PC-9 (cell line): ENCODE measurements at regions not wholly inside any gene's neighbourhood (a gene's known extent, or its start where the extent isn't known, plus 50 kb on each side); places are given as distances from the start of the nearest gene placed in this dataset.

ENCODE experiments used
- BruUV-seq: library from RNA; stranded (reverse); fragments of 400-500 nt; replicated peaks from 2 replicates; lab custom pipeline; 2021; lab: Mats Ljungman, UMichigan
- CTCF ChIA-PET: fragments of 300-600 bp; sonication (Branson Sonifier 250); formaldehyde crosslinking; loops from one replicate; lab custom pipeline; 2022; ENCODE audit warnings: antibody characterized with exemption; lab: Charles Lee
- POLR2A ChIA-PET: fragments of 300-600 bp; sonication (Branson Sonifier 250); formaldehyde crosslinking; loops from one replicate; lab custom pipeline; 2022; ENCODE audit warnings: antibody characterized with exemption; ENCODE audit not compliant: unreplicated experiment; lab: Charles Lee
- DNase-seq, 2 experiments: peaks; one replicate each; pipeline versions ENCODE4 v3.0.0 to v3.0.0-alpha.2; 2015 to 2022; ENCODE audit warnings: mixed read lengths in 1 of 2
- H2AFZ ChIP-seq: fragments of 200-600 bp; sonication (generic); 2 replicates; pipeline ENCODE4 v1.8.1; 2017; ENCODE audit warnings: antibody characterized with exemption
- H3F3A ChIP-seq: fragments of 200-600 bp; sonication (generic); 2 replicates; pipeline ENCODE4 v1.8.1; 2017; ENCODE audit warnings: antibody characterized with exemption, mild to moderate bottlenecking, low read depth; ENCODE audit not compliant: insufficient read depth
- H3K27ac ChIP-seq: fragments of 200-600 bp; sonication (generic); 2 replicates; pipeline ENCODE4 v1.6.1; 2016; ENCODE audit warnings: mixed run types
- H3K27me3 ChIP-seq: fragments of 200-600 bp; sonication (generic); 2 replicates; pipeline ENCODE4 v1.6.1; 2016; ENCODE audit warnings: low read depth, mixed run types; ENCODE audit not compliant: insufficient read depth
- H3K36me3 ChIP-seq: fragments of 200-600 bp; sonication (generic); 2 replicates; pipeline ENCODE4 v1.6.1; 2016; ENCODE audit warnings: low read depth, mixed run types
- H3K4me1 ChIP-seq: fragments of 200-600 bp; sonication (generic); replicated peaks from 2 replicates; pipeline ENCODE4 v1.6.1; 2016; ENCODE audit warnings: mixed run types; ENCODE audit not compliant: insufficient read depth
- H3K4me2 ChIP-seq: fragments of 200-600 bp; sonication (generic); 2 replicates; pipeline ENCODE4 v1.6.1; 2017; ENCODE audit warnings: mixed run types
- H3K4me3 ChIP-seq: fragments of 200-600 bp; sonication (generic); 2 replicates; pipeline ENCODE4 v1.6.1; 2016; ENCODE audit warnings: mixed run types
- H3K79me2 ChIP-seq: fragments of 200-600 bp; sonication (generic); 2 replicates; pipeline ENCODE4 v1.6.1; 2017; ENCODE audit warnings: low read depth, mixed run types
- H3K9me2 ChIP-seq: fragments of 200-600 bp; sonication (generic); 2 replicates; pipeline ENCODE4 v1.8.1; 2017; ENCODE audit warnings: mild to moderate bottlenecking; ENCODE audit not compliant: insufficient read depth
- H3K9me3 ChIP-seq: fragments of 200-600 bp; sonication (generic); 2 replicates; pipeline ENCODE4 v1.8.1; 2016; ENCODE audit warnings: low read depth; ENCODE audit not compliant: insufficient read depth
- H4K20me1 ChIP-seq: fragments of 200-600 bp; sonication (generic); 2 replicates; pipeline ENCODE4 v1.8.1; 2017; ENCODE audit not compliant: insufficient read depth
- EZH2 ChIP-seq: fragments of 200-600 bp; sonication (generic); IDR thresholded peaks from 2 replicates; pipeline ENCODE4 v1.8.0; 2017; ENCODE audit warnings: antibody characterized with exemption, low read depth
- intact Hi-C: fragments of 100-400 bp; cut with micrococcal nuclease; formaldehyde crosslinking; loops from one replicate; pipeline ENCODE4 v1.10.0; 2022; ENCODE audit not compliant: unreplicated experiment
- TF ChIP-seq, protein P1 (sequence below): fragments of 200-600 bp; sonication (generic); conservative IDR thresholded peaks from 2 replicates; pipeline ENCODE4 v1.6.1; 2017; ENCODE audit warnings: mixed run types, antibody characterized with exemption, mild to moderate bottlenecking, moderate library complexity

DNA sequence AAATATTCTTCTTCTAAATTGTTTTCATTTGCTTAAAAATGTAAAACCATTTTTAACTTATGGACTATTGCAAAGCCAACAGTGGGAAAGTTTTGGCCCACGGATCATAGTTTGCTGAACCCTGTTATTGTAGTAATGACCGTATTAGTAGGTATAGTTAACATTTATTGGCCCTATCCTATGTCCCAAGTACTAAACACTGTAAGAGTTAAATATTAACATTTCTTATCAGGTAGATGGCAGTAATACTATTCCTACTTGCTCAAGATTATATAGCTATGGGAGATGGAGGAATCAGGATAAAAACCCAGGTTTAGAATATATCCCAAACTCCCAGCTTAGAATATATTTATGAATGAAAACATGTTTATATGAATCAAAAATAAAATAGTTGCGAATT is 993.2 kb downstream of the SORCS3 start:
- Histone ChIP-seq H3K27ac (no peak overlapping the region), H4K20me1 (no peaks in the 10 kb centered on the region), H3K9me3 (no peaks in the 10 kb centered on the region), H3K79me2 (no peaks in the 10 kb centered on the region), H3K36me3 (no peaks in the 10 kb centered on the region), H3K4me1 (no peaks in the 10 kb centered on the region), H3K9me2 (no peaks in the 10 kb centered on the region), H3F3A (no peaks in the 10 kb centered on the region), H3K27me3 (no peaks in the 10 kb centered on the region), H3K4me3 (no peak overlapping the region), H3K4me2 (no peak overlapping the region), H2AFZ (no peak overlapping the region)
- intact Hi-C loops, result no loop called here
- TF ChIP-seq, protein P1, sequence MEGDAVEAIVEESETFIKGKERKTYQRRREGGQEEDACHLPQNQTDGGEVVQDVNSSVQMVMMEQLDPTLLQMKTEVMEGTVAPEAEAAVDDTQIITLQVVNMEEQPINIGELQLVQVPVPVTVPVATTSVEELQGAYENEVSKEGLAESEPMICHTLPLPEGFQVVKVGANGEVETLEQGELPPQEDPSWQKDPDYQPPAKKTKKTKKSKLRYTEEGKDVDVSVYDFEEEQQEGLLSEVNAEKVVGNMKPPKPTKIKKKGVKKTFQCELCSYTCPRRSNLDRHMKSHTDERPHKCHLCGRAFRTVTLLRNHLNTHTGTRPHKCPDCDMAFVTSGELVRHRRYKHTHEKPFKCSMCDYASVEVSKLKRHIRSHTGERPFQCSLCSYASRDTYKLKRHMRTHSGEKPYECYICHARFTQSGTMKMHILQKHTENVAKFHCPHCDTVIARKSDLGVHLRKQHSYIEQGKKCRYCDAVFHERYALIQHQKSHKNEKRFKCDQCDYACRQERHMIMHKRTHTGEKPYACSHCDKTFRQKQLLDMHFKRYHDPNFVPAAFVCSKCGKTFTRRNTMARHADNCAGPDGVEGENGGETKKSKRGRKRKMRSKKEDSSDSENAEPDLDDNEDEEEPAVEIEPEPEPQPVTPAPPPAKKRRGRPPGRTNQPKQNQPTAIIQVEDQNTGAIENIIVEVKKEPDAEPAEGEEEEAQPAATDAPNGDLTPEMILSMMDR, result no peak
- no peak for TF ChIP-seq EZH2
- ChIA-PET CTCF (no interaction called here), POLR2A (no interaction called here)
- no peak for DNase-seq
- no TSS peak for BruUV-seq

DNA sequence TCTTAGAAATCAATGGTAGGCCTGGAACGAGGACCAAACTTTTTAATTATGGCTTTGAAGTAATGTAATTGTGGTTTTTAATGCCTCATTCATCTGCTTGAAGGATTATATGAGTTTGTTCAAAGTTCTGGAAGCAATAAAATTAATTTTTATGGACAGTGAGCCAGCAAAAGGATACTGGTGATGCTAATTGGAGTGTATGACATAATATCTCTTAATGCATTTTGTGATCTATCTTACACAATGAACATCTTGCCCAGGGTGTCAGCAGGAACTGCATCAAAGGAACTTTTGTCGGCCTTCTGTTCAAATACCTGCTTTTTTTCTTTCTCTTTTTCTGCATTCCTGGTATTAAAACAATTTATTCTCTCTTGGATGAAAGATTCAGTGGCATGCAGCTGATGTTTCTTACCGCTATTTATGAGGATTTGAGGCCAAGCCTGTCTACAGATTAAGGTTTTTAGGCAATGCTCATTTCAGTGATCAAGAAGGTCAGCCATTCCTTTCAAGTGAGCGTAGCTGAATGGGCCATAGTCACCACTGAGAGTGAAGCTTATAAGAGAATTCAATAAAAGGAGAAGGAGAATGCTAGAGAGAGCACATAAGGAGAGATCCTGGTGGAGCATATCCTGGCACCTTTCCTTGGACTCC is 974.8 kb downstream of the SORCS3 start:
- intact Hi-C loops, result no loop called here
- POLR2A ChIA-PET, result no interaction called here

DNA sequence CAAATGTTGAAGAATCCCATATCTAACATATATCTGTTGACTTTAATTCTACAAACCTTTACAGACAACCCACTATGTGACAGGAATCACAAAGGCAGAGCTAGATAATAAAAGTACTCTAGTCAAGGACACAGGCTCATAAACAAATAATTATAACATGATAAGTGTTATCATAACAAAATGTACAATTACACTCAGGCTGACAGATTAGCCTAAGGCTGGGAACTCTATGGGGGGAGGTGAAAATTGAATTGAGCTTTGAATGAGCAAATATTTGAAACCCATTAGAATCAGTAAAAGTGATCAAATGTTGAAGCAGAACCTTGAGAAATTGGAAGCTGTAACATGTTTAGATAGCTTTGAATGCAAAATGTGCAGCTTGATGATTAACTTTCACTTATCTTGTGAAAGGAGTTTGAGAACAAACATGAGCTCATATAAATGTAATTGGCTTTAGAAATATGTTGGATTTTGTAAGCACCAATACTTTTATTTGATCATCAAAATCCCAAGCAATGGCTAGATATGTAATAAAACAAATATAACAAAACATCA is 970.2 kb downstream of the SORCS3 start:
- ChIA-PET POLR2A (no interaction called here), CTCF (no interaction called here)
- H3K27ac ChIP-seq, result no peak overlapping the region
- TF ChIP-seq, protein P1, result no peak
- TF ChIP-seq EZH2, result no peak
- no peaks in the 10 kb centered on the region for H3K79me2 ChIP-seq
- H3K27me3 ChIP-seq, result no peaks in the 10 kb centered on the region
- H3K4me1 ChIP-seq, result no peaks in the 10 kb centered on the region
- H3K36me3 ChIP-seq, result no peaks in the 10 kb centered on the region
- no peak for DNase-seq
- H3K9me2 ChIP-seq, result no peaks in the 10 kb centered on the region
- no peak overlapping the region for H2AFZ ChIP-seq
- BruUV-seq, result no TSS peak
- H4K20me1 ChIP-seq, result no peaks in the 10 kb centered on the region
- intact Hi-C loops, result no loop called here
- H3K4me3 ChIP-seq, result no peak overlapping the region
- H3K4me2 ChIP-seq, result no peak overlapping the region
- H3F3A ChIP-seq, result no peaks in the 10 kb centered on the region
- no peaks in the 10 kb centered on the region for H3K9me3 ChIP-seq

More for the DNA sequence above, 974.8 kb downstream of the SORCS3 start:
- H3F3A ChIP-seq, result no peaks in the 10 kb centered on the region
- H3K36me3 ChIP-seq, result no peaks in the 10 kb centered on the region
- no peaks in the 10 kb centered on the region for H3K4me1 ChIP-seq
- no peaks in the 10 kb centered on the region for H3K79me2 ChIP-seq
- H3K27ac ChIP-seq, result no peak overlapping the region
- no peaks in the 10 kb centered on the region for H3K9me2 ChIP-seq
- no peak overlapping the region for H3K4me2 ChIP-seq
- no peak overlapping the region for H3K4me3 ChIP-seq
- H3K27me3 ChIP-seq, result no peaks in the 10 kb centered on the region
- no TSS peak for BruUV-seq
- no peak overlapping the region for H2AFZ ChIP-seq
- TF ChIP-seq EZH2, result no peak
- TF ChIP-seq, protein P1, result no peak
- DNase-seq, result no peak
- no peaks in the 10 kb centered on the region for H3K9me3 ChIP-seq
- H4K20me1 ChIP-seq, result no peaks in the 10 kb centered on the region
- CTCF ChIA-PET, result no interaction called here
